SK-N-SH (cell line): ENCODE measurements at regions not wholly inside any gene's neighbourhood (a gene's known extent, or its start where the extent isn't known, plus 50 kb on each side); places are given as distances from the start of the nearest gene placed in this dataset.
A peak's percentile ranks its signal among the peaks of the same experiment; 100 is the strongest.
"Not testable (repeated sequence)": the region's sequence is repeated elsewhere in the genome, so short reads cannot be mapped to it uniquely, and the experiment has no call there.

Experiments
- CTCF ChIA-PET: fragments of 300-600, 350-600 bp; formaldehyde crosslinking; extraction: SDS; loops from one replicate; lab custom pipeline; 2021; lab: Yijun Ruan, JAX
- POLR2A ChIA-PET: fragments of 350-600 bp; sonication (Branson Sonifier 250); formaldehyde crosslinking; extraction: SDS; loops from one replicate; lab custom pipeline; 2020; ENCODE audit warnings: antibody characterized with exemption, inconsistent platforms; lab: Yijun Ruan, JAX
- DNase-seq: peaks from one replicate; pipeline ENCODE4 v3.0.0; 2012
- H2AFZ ChIP-seq: fragments of 200-600 bp; sonication (generic); 2 replicates; pipeline ENCODE4 v1.8.1; 2016; ENCODE audit warnings: antibody characterized with exemption, mild to moderate bottlenecking, low read depth
- H3F3A ChIP-seq: fragments of 200-600 bp; sonication (generic); replicated peaks from 2 replicates; pipeline ENCODE3; 2016; ENCODE audit warnings: antibody characterized with exemption, mild to moderate bottlenecking; ENCODE audit not compliant: insufficient read depth
- H3K27ac ChIP-seq, 2 experiments: fragments of 200-500 bp in 1 of 2; fragments of 200-600 bp in 1 of 2; sonication (Bioruptor generic) in 1 of 2; sonication (generic), shearing (Covaris generic) in 1 of 2; 2 replicates each; pipeline versions ENCODE4 v1.5.1 to v1.6.1; 2014 to 2016; ENCODE audit warnings: low read depth in 2 of 2, inconsistent platforms in 1 of 2, low read length in 1 of 2, mild to moderate bottlenecking in 1 of 2, mixed read lengths in 1 of 2
- H3K27me3 ChIP-seq: fragments of 200-600 bp; sonication (generic), shearing (Covaris generic); 2 replicates; pipeline ENCODE4 v1.6.1; 2016; ENCODE audit warnings: mixed run types; ENCODE audit not compliant: insufficient read depth
- H3K36me3 ChIP-seq, 2 experiments: fragments of 200-500 bp in 1 of 2; fragments of 200-600 bp in 1 of 2; sonication (Bioruptor generic) in 1 of 2; sonication (generic) in 1 of 2; replicated peaks in 1 of 2; 2 replicates each; pipeline versions ENCODE3 to v1.5.1; 2014 to 2016; ENCODE audit warnings: low read length in 1 of 2, mild to moderate bottlenecking in 1 of 2; ENCODE audit not compliant: insufficient read depth in 2 of 2, control insufficient read depth in 1 of 2
- H3K4me1 ChIP-seq, 2 experiments: fragments of 200-500 bp in 1 of 2; fragments of 200-600 bp in 1 of 2; sonication (Bioruptor generic) in 1 of 2; sonication (generic), shearing (Covaris generic) in 1 of 2; 2 replicates each; pipeline versions ENCODE4 v1.5.1 to v1.6.1; 2014 to 2016; ENCODE audit warnings: low read depth in 1 of 2, low read length in 1 of 2, mixed run types in 1 of 2; ENCODE audit not compliant: insufficient read depth in 2 of 2, control insufficient read depth in 1 of 2
- H3K4me2 ChIP-seq: fragments of 200-600 bp; sonication (generic), shearing (Covaris generic); 2 replicates; pipeline ENCODE4 v1.6.1; 2017; ENCODE audit warnings: mixed run types
- H3K4me3 ChIP-seq, 2 experiments: fragments of 200-500 bp in 1 of 2; fragments of 200-600 bp in 1 of 2; sonication (Bioruptor generic) in 1 of 2; sonication (generic), shearing (Covaris generic) in 1 of 2; 2 replicates each; pipeline versions ENCODE4 v1.5.1 to v1.8.1; 2014 to 2016; ENCODE audit warnings: low read depth in 2 of 2, inconsistent platforms in 1 of 2, low read length in 1 of 2, mild to moderate bottlenecking in 1 of 2, mixed read lengths in 1 of 2, moderate library complexity in 1 of 2
- H3K79me2 ChIP-seq: fragments of 200-600 bp; sonication (generic); 2 replicates; pipeline ENCODE4 v1.8.1; 2017; ENCODE audit warnings: mild to moderate bottlenecking; ENCODE audit not compliant: insufficient read depth
- H3K9ac ChIP-seq: fragments of 200-600 bp; sonication (generic); 2 replicates; pipeline ENCODE4 v1.6.1; 2017; ENCODE audit warnings: mixed run types
- H3K9me2 ChIP-seq: fragments of 200-600 bp; sonication (generic); 2 replicates; pipeline ENCODE4 v1.6.1; 2017; ENCODE audit warnings: mixed run types
- H3K9me3 ChIP-seq: fragments of 200-600 bp; sonication (generic); 2 replicates; pipeline ENCODE4 v1.6.1; 2017; ENCODE audit warnings: mixed run types, mild to moderate bottlenecking, moderate library complexity
- H4K20me1 ChIP-seq: fragments of 200-600 bp; sonication (generic); 2 replicates; pipeline ENCODE4 v1.6.1; 2017; ENCODE audit warnings: mild to moderate bottlenecking, mixed run types; ENCODE audit not compliant: insufficient read depth
- RAD21 ChIP-seq: IDR thresholded peaks from 2 replicates; pipeline ENCODE4 v1.6.1; 2012; ENCODE audit warnings: mild to moderate bottlenecking, low read length
- SMC3 ChIP-seq: IDR thresholded peaks from 2 replicates; pipeline ENCODE4 v1.6.1; 2012; ENCODE audit warnings: low read depth, low read length, improper control_type of control experiment
- WGBS: methylation state at CpG from one replicate; pipeline ENCODE4 v1.1.6; 2017; ENCODE audit warnings: low lambda C conversion rate; 5-methylcytosine and 5-hydroxymethylcytosine counted together
- TF ChIP-seq, protein P1 (sequence below): fragments of 200-600 bp; sonication (generic); IDR thresholded peaks from 2 replicates; pipeline ENCODE4 v1.6.1; 2017; ENCODE audit warnings: antibody characterized with exemption, mild to moderate bottlenecking, moderate library complexity

DNA sequence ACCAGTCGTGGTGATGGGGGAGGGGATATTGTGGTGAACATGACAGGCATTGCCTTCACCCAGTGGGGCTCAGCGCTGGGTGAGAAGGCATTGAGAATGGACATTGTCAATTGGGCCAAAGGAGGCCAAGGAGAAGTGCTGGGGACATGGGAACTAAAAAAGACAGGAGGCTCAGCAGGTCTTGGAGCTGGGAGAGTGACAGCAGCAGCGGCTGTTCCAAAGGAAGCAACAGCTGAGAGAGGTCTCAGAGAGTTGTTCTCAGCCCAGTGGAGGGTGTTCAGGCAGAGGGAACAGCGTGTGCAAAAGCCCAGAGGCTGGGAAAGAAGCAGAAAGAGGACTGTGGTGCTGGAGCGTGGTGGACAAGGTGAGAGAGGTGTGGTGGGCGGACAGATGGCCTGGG, 56.6 kb upstream of the ASNS start:
- H3F3A ChIP-seq, H3K9me3 ChIP-seq, H3K4me1 ChIP-seq, H3K36me3 ChIP-seq, H3K9me2 ChIP-seq, H3K9ac ChIP-seq, H3K4me3 ChIP-seq, H2AFZ ChIP-seq, H3K27me3 ChIP-seq, POLR2A ChIA-PET, H3K79me2 ChIP-seq, H4K20me1 ChIP-seq, H3K27ac ChIP-seq, DNase-seq: not testable (repeated sequence)
- 71% methylated on average over 6 of the region's 6 CpGs for WGBS
- peak overlapping the region; percentile 93; the same call in 1 of the 2 replicates for H3K4me2 ChIP-seq
- CTCF ChIA-PET = interaction anchor here (2.1 kb wide), 1 partner anchor 56 kb away, joined by 7 read pairs; the partner anchor contains the start of gene ASNS

DNA sequence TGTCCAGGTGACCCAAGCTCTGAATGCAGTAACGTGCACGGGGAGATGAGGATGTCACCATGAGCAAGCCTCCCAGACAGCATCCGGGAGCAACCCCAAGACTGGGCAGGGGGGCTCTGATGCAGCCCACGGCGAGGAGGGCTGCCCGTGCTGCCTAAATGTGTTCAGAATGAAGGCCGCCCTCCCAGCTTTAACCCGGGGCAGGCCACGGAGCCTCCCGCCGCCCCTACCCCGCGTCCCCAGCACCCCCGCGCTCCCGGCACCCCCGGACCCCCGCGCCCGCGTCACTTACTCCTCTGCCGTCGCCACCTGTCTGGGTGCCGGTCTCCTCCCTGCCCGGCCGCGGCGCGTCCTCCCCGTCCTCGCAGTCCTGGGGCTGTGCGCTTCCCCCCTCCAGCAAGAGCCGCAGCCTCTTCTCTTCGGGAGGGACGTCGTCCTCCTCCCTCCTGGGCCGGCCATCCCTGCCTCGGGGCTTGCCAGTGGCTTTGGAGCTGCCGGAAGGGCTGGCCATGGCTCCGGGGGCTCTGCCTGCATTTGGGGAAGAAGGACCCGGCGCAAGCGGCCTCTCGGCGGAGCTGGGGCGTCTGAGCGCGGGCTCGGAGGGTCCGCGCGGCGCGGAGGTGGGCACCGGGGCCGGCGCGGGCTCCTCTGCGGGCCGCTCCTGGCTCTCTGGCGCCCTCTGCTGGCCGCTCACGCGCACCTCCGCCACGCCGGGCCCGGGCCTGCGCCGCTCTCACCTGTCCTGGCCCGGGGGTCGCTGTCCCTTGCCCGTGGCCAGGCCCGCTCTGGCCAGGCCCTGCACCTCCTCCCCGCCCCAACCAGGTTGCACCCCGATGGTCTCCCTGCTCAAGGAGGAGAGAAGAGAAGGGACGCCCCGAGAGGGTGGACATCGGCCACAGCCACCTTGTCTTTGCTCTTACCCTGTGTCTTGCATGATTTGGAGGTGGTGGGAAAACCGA, 55.9 kb upstream of the ASNS start:
- H3K4me3 ChIP-seq = peak overlapping the region; percentile 51 to 81
- not testable (repeated sequence) for H3K36me3 ChIP-seq, H3K79me2 ChIP-seq
- TF ChIP-seq RAD21 = peak; percentile 54
- TF ChIP-seq, protein P1, sequence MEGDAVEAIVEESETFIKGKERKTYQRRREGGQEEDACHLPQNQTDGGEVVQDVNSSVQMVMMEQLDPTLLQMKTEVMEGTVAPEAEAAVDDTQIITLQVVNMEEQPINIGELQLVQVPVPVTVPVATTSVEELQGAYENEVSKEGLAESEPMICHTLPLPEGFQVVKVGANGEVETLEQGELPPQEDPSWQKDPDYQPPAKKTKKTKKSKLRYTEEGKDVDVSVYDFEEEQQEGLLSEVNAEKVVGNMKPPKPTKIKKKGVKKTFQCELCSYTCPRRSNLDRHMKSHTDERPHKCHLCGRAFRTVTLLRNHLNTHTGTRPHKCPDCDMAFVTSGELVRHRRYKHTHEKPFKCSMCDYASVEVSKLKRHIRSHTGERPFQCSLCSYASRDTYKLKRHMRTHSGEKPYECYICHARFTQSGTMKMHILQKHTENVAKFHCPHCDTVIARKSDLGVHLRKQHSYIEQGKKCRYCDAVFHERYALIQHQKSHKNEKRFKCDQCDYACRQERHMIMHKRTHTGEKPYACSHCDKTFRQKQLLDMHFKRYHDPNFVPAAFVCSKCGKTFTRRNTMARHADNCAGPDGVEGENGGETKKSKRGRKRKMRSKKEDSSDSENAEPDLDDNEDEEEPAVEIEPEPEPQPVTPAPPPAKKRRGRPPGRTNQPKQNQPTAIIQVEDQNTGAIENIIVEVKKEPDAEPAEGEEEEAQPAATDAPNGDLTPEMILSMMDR = peak; percentile 82
- peak; percentile 40 for TF ChIP-seq SMC3
- TF ChIP-seq, all 33 proteins: peak for 3; not testable (repeated sequence) for 30
- H3K9me2 ChIP-seq, H4K20me1 ChIP-seq, H3K9me3 ChIP-seq, H3K9ac ChIP-seq, H3K27ac ChIP-seq, H3K27me3 ChIP-seq, POLR2A ChIA-PET, H3K4me1 ChIP-seq, H3F3A ChIP-seq: not testable (repeated sequence)
- Histone ChIP-seq H2AFZ (peak overlapping the region; percentile 98; the same call in 1 of the 2 replicates), H3K4me2 (peak overlapping the region; percentile 93)
- CTCF ChIA-PET = interaction anchor here (0.6 to 2.1 kb wide), 6 partner anchors 55 to 735 kb away, joined by 3 to 7 read pairs (median 3); partner anchors contain the start of gene ASNS
- DNase-seq = peak; percentile 95
- 5% methylated on average over 21 of the region's 80 CpGs for WGBS
